SK-N-SH (cell line): ENCODE measurements at regions not wholly inside any gene's neighbourhood (a gene's known extent, or its start where the extent isn't known, plus 50 kb on each side); places are given as distances from the start of the nearest gene placed in this dataset.
"Not testable (repeated sequence)": the region's sequence is repeated elsewhere in the genome, so short reads cannot be mapped to it uniquely, and the experiment has no call there.

ENCODE experiments used
- CTCF ChIA-PET: fragments of 300-600, 350-600 bp; formaldehyde crosslinking; extraction: SDS; loops from one replicate; lab custom pipeline; 2021; lab: Yijun Ruan, JAX
- POLR2A ChIA-PET: fragments of 350-600 bp; sonication (Branson Sonifier 250); formaldehyde crosslinking; extraction: SDS; loops from one replicate; lab custom pipeline; 2020; ENCODE audit warnings: antibody characterized with exemption, inconsistent platforms; lab: Yijun Ruan, JAX
- DNase-seq: peaks from one replicate; pipeline ENCODE4 v3.0.0; 2012
- H2AFZ ChIP-seq: fragments of 200-600 bp; sonication (generic); 2 replicates; pipeline ENCODE4 v1.8.1; 2016; ENCODE audit warnings: antibody characterized with exemption, mild to moderate bottlenecking, low read depth
- H3F3A ChIP-seq: fragments of 200-600 bp; sonication (generic); replicated peaks from 2 replicates; pipeline ENCODE3; 2016; ENCODE audit warnings: antibody characterized with exemption, mild to moderate bottlenecking; ENCODE audit not compliant: insufficient read depth
- H3K27ac ChIP-seq, 2 experiments: fragments of 200-500 bp in 1 of 2; fragments of 200-600 bp in 1 of 2; sonication (Bioruptor generic) in 1 of 2; sonication (generic), shearing (Covaris generic) in 1 of 2; 2 replicates each; pipeline versions ENCODE4 v1.5.1 to v1.6.1; 2014 to 2016; ENCODE audit warnings: low read depth in 2 of 2, inconsistent platforms in 1 of 2, low read length in 1 of 2, mild to moderate bottlenecking in 1 of 2, mixed read lengths in 1 of 2
- H3K27me3 ChIP-seq: fragments of 200-600 bp; sonication (generic), shearing (Covaris generic); 2 replicates; pipeline ENCODE4 v1.6.1; 2016; ENCODE audit warnings: mixed run types; ENCODE audit not compliant: insufficient read depth
- H3K36me3 ChIP-seq, 2 experiments: fragments of 200-500 bp in 1 of 2; fragments of 200-600 bp in 1 of 2; sonication (Bioruptor generic) in 1 of 2; sonication (generic) in 1 of 2; replicated peaks in 1 of 2; 2 replicates each; pipeline versions ENCODE3 to v1.5.1; 2014 to 2016; ENCODE audit warnings: low read length in 1 of 2, mild to moderate bottlenecking in 1 of 2; ENCODE audit not compliant: insufficient read depth in 2 of 2, control insufficient read depth in 1 of 2
- H3K4me1 ChIP-seq, 2 experiments: fragments of 200-500 bp in 1 of 2; fragments of 200-600 bp in 1 of 2; sonication (Bioruptor generic) in 1 of 2; sonication (generic), shearing (Covaris generic) in 1 of 2; 2 replicates each; pipeline versions ENCODE4 v1.5.1 to v1.6.1; 2014 to 2016; ENCODE audit warnings: low read depth in 1 of 2, low read length in 1 of 2, mixed run types in 1 of 2; ENCODE audit not compliant: insufficient read depth in 2 of 2, control insufficient read depth in 1 of 2
- H3K4me2 ChIP-seq: fragments of 200-600 bp; sonication (generic), shearing (Covaris generic); 2 replicates; pipeline ENCODE4 v1.6.1; 2017; ENCODE audit warnings: mixed run types
- H3K4me3 ChIP-seq, 2 experiments: fragments of 200-500 bp in 1 of 2; fragments of 200-600 bp in 1 of 2; sonication (Bioruptor generic) in 1 of 2; sonication (generic), shearing (Covaris generic) in 1 of 2; 2 replicates each; pipeline versions ENCODE4 v1.5.1 to v1.8.1; 2014 to 2016; ENCODE audit warnings: low read depth in 2 of 2, inconsistent platforms in 1 of 2, low read length in 1 of 2, mild to moderate bottlenecking in 1 of 2, mixed read lengths in 1 of 2, moderate library complexity in 1 of 2
- H3K79me2 ChIP-seq: fragments of 200-600 bp; sonication (generic); 2 replicates; pipeline ENCODE4 v1.8.1; 2017; ENCODE audit warnings: mild to moderate bottlenecking; ENCODE audit not compliant: insufficient read depth
- H3K9ac ChIP-seq: fragments of 200-600 bp; sonication (generic); 2 replicates; pipeline ENCODE4 v1.6.1; 2017; ENCODE audit warnings: mixed run types
- H3K9me2 ChIP-seq: fragments of 200-600 bp; sonication (generic); 2 replicates; pipeline ENCODE4 v1.6.1; 2017; ENCODE audit warnings: mixed run types
- H3K9me3 ChIP-seq: fragments of 200-600 bp; sonication (generic); 2 replicates; pipeline ENCODE4 v1.6.1; 2017; ENCODE audit warnings: mixed run types, mild to moderate bottlenecking, moderate library complexity
- H4K20me1 ChIP-seq: fragments of 200-600 bp; sonication (generic); 2 replicates; pipeline ENCODE4 v1.6.1; 2017; ENCODE audit warnings: mild to moderate bottlenecking, mixed run types; ENCODE audit not compliant: insufficient read depth
- EP300 ChIP-seq, 2 experiments: IDR thresholded peaks; 2 replicates each; pipeline versions ENCODE4 v1.4.0 to v1.6.1; 2012; ENCODE audit warnings: borderline replicate concordance in 1 of 2, low read depth in 1 of 2, low read length in 1 of 2
- FOXJ3 ChIP-seq: sonication (generic); formaldehyde crosslinking; IDR thresholded peaks from 2 replicates; pipeline ENCODE4 v1.5.1; 2020; ENCODE audit warnings: mild to moderate bottlenecking, missing genetic modification reagents
- FOXM1 ChIP-seq: IDR thresholded peaks from 2 replicates; pipeline ENCODE4 v1.4.0; 2012; ENCODE audit warnings: low read depth, mild to moderate bottlenecking
- JUND ChIP-seq: IDR thresholded peaks from 2 replicates; pipeline ENCODE4 v1.4.0; 2012
- MAX ChIP-seq: IDR thresholded peaks from 2 replicates; pipeline ENCODE4 v1.4.0; 2012; ENCODE audit warnings: low read depth
- MXI1 ChIP-seq: IDR thresholded peaks from 2 replicates; pipeline ENCODE4 v1.6.1; 2012; ENCODE audit warnings: mild to moderate bottlenecking, low read depth, low read length, improper control_type of control experiment
- NFIC ChIP-seq: IDR thresholded peaks from 2 replicates; pipeline ENCODE4 v1.4.0; 2012; ENCODE audit warnings: borderline replicate concordance
- NRF1 ChIP-seq: IDR thresholded peaks from 2 replicates; pipeline ENCODE4 v1.6.1; 2012; ENCODE audit warnings: low read depth, mild to moderate bottlenecking, low read length
- RAD21 ChIP-seq: IDR thresholded peaks from 2 replicates; pipeline ENCODE4 v1.6.1; 2012; ENCODE audit warnings: mild to moderate bottlenecking, low read length
- RCOR1 ChIP-seq: fragments of 150-350 bp; IDR thresholded peaks from 2 replicates; pipeline ENCODE4 v1.6.1; 2017; ENCODE audit warnings: antibody characterized with exemption, low read length
- RFX5 ChIP-seq: IDR thresholded peaks from 2 replicates; pipeline ENCODE4 v1.6.1; 2012; ENCODE audit warnings: mild to moderate bottlenecking, improper control_type of control experiment, low read length
- RXRA ChIP-seq: IDR thresholded peaks from 2 replicates; pipeline ENCODE4 v1.4.0; 2012; ENCODE audit warnings: low read depth, mild to moderate bottlenecking, borderline replicate concordance
- TEAD4 ChIP-seq: IDR thresholded peaks from 2 replicates; pipeline ENCODE4 v1.4.0; 2012; ENCODE audit warnings: mild to moderate bottlenecking, borderline replicate concordance; ENCODE audit not compliant: insufficient read depth
- USF1 ChIP-seq: IDR thresholded peaks from 2 replicates; pipeline ENCODE4 v1.4.0; 2012; ENCODE audit warnings: low read depth, borderline replicate concordance
- WGBS: methylation state at CpG from one replicate; pipeline ENCODE4 v1.1.6; 2017; ENCODE audit warnings: low lambda C conversion rate; 5-methylcytosine and 5-hydroxymethylcytosine counted together

- CTCF ChIA-PET, result interaction anchor here (1.0 kb wide), 1 partner anchor 8 kb away, joined by 7 read pairs; no protein-coding TSS in a partner anchor
Observed at GRCh38 chr13:44826591-44827350, 162.5 kb downstream of the NUFIP1 start.

GRCh38 chr13:44825953-44826352, 163.3 kb downstream of the NUFIP1 start:
- Histone ChIP-seq H3K27ac (no peak overlapping the region), H3K9ac (no peak overlapping the region), H3K4me3 (no peak overlapping the region), H3K9me2 (no peaks in the 10 kb centered on the region), H3K9me3 (no peaks in the 10 kb centered on the region), H3F3A (no peaks in the 10 kb centered on the region), H3K79me2 (no peaks in the 10 kb centered on the region), H2AFZ (no peak overlapping the region), H3K27me3 (no peaks in the 10 kb centered on the region), H3K36me3 (no peaks in the 10 kb centered on the region), H3K4me2 (no peak overlapping the region), H3K4me1 (no peaks in the 10 kb centered on the region), H4K20me1 (no peaks in the 10 kb centered on the region)
- TF ChIP-seq TEAD4 (no peak), JUND (no peak), USF1 (no peak), NRF1 (no peak)
- DNase-seq, result no peak
- ChIA-PET CTCF (no interaction called here), POLR2A (no interaction called here)
- WGBS, result 100% methylated on average over 4 of the region's 5 CpGs

More at GRCh38 chr13:44826591-44827350, 162.5 kb downstream of the NUFIP1 start:
- no peaks in the 10 kb centered on the region for H3K36me3 ChIP-seq
- no peaks in the 10 kb centered on the region for H3K4me1 ChIP-seq
- H3K9me2 ChIP-seq, result no peaks in the 10 kb centered on the region
- POLR2A ChIA-PET, result no interaction called here
- H3F3A ChIP-seq, result no peaks in the 10 kb centered on the region
- no peak overlapping the region for H3K4me3 ChIP-seq
- no peaks in the 10 kb centered on the region for H3K79me2 ChIP-seq
- no peaks in the 10 kb centered on the region for H3K9me3 ChIP-seq
- H3K9ac ChIP-seq, result no peak overlapping the region
- TF ChIP-seq RFX5 (no peak), EP300 (IDR thresholded peaks at IDR 0.05; ENCODE audit: borderline replicate concordance in 1 of 2, low read depth in 1 of 2, low read length in 1 of 2) (no peak), RXRA (no peak), MAX (no peak), NFIC (no peak), TEAD4 (no peak), FOXJ3 (CRISPR knock-in tag) (no peak), FOXM1 (no peak), JUND (no peak), RCOR1 (no peak), MXI1 (no peak), RAD21 (no peak), NRF1 (no peak)
- WGBS, result 88% methylated on average over 10 of the region's 11 CpGs
- no peak overlapping the region for H3K27ac ChIP-seq
- H2AFZ ChIP-seq, result no peak overlapping the region
- no peak for DNase-seq
- H3K4me2 ChIP-seq, result no peak overlapping the region
- no peaks in the 10 kb centered on the region for H3K27me3 ChIP-seq
- H4K20me1 ChIP-seq, result no peaks in the 10 kb centered on the region

DNA sequence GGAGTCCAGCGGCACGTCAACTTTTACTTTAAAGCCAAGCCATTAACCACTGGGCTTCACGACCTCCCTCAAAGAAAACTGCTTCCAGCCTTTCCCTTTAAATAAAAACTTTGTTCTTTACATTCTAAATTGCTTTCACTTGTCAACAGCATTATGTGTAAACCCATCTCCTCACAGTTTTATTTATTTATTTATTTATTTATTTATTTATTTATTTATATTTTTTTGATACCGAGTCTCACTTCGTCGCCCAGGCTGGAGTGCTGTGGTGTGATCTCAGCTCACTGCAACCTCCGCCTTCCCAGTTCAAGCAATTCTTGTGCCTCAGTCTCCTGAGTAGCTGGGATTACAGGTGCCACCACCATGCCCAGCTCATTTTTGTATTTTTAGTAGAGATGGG, 165.7 kb downstream of the NUFIP1 start:
- H3K4me3 ChIP-seq, H3K27ac ChIP-seq, H3K9ac ChIP-seq, H3K79me2 ChIP-seq, H3K27me3 ChIP-seq, H3K9me2 ChIP-seq, H3K36me3 ChIP-seq, H3K4me2 ChIP-seq, H3K9me3 ChIP-seq, H2AFZ ChIP-seq, POLR2A ChIA-PET, DNase-seq, H4K20me1 ChIP-seq, H3F3A ChIP-seq, CTCF ChIA-PET: not testable (repeated sequence)
- peaks cover 0 to 11% of the 10 kb centered on the region in 2 experiments; a peak in 1 of 4 replicates for H3K4me1 ChIP-seq
- WGBS, result 88% methylated on average over 6 of the region's 7 CpGs
